NB4 (cell line): ENCODE measurements at regions not wholly inside any gene's neighbourhood (a gene's known extent, or its start where the extent isn't known, plus 50 kb on each side); places are given as distances from the start of the nearest gene placed in this dataset.

Experiments
- MYC ChIP-seq: IDR thresholded peaks from 2 replicates; pipeline ENCODE4 v1.6.1; 2011; ENCODE audit warnings: low read depth, low read length
- POLR2A ChIP-seq: IDR thresholded peaks from 2 replicates; pipeline ENCODE4 v1.6.1; 2011; ENCODE audit warnings: mild to moderate bottlenecking; ENCODE audit not compliant: insufficient read length; ENCODE audit errors: extremely low read depth
- TF ChIP-seq, protein P1 (sequence below): IDR thresholded peaks from one replicate; pipeline ENCODE4 v1.5.1; 2012; ENCODE audit warnings: low read depth, low read length

DNA sequence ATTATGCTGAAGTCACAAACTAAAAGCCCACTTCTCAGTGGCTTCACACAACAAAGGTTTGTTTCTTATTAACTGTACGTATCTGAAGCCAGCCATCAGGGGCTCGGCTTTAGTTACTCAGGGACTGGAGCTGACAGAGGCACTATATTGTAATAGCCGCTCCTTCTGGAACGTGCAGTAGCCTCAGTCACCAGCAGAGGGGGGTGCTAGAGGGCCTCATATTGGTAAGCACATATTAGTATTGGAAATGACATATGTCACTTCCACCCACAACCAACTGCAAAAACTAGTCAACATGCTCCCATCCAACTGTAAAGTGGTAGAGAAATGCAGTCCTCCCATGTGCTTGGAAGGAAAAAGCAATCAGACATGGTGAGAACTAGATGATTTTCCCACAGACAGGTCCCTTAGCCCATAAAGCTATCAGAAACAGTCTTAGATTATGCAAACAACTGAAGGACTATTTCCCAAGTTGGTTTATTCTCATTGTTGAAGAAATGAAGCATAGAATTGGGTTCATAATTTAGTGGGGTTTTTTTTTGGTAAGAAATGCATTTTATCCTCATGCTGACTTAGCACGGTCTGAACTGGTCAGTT, 183.6 kb upstream of the G2E3 start:
- TF ChIP-seq MYC = no peak
- TF ChIP-seq, protein P1, sequence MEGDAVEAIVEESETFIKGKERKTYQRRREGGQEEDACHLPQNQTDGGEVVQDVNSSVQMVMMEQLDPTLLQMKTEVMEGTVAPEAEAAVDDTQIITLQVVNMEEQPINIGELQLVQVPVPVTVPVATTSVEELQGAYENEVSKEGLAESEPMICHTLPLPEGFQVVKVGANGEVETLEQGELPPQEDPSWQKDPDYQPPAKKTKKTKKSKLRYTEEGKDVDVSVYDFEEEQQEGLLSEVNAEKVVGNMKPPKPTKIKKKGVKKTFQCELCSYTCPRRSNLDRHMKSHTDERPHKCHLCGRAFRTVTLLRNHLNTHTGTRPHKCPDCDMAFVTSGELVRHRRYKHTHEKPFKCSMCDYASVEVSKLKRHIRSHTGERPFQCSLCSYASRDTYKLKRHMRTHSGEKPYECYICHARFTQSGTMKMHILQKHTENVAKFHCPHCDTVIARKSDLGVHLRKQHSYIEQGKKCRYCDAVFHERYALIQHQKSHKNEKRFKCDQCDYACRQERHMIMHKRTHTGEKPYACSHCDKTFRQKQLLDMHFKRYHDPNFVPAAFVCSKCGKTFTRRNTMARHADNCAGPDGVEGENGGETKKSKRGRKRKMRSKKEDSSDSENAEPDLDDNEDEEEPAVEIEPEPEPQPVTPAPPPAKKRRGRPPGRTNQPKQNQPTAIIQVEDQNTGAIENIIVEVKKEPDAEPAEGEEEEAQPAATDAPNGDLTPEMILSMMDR = peak; percentile 77
- no peak for TF ChIP-seq POLR2A
